ENCODE measurements at regions not wholly inside any gene's neighbourhood (a gene's known extent, or its start where the extent isn't known, plus 50 kb on each side); places are given as distances from the start of the nearest gene placed in this dataset.
"Not testable (repeated sequence)": the region's sequence is repeated elsewhere in the genome, so short reads cannot be mapped to it uniquely, and the experiment has no call there.

- DNase-seq: no peak
These were observed 201.2 kb downstream of the FAM43A start for GRCh38 chr3:194886836-194887235.

GRCh38 chr3:194888062-194888461, 202.4 kb downstream of the FAM43A start:
- DNase-seq: not testable (repeated sequence)

- no peak for DNase-seq
These were observed 203.2 kb downstream of the FAM43A start for GRCh38 chr3:194888916-194889315.

GRCh38 chr3:194890091-194890490, 204.4 kb downstream of the FAM43A start:
- DNase-seq: no peak

- DNase-seq: no peak
These were observed 207.7 kb downstream of the FAM43A start for GRCh38 chr3:194893121-194893987.

- DNase-seq: no peak
These were observed 208.9 kb downstream of the FAM43A start for GRCh38 chr3:194894538-194894937.

GRCh38 chr3:194900854-194901522, 215.3 kb downstream of the FAM43A start:
- no peak for DNase-seq

- DNase-seq: not testable (repeated sequence)
These were observed 217.8 kb downstream of the FAM43A start for GRCh38 chr3:194903447-194903846.

GRCh38 chr3:194904999-194905398, 219.3 kb downstream of the FAM43A start:
- DNase-seq: not testable (repeated sequence)

GRCh38 chr3:194905696-194906095, 220.0 kb downstream of the FAM43A start:
- no peak for DNase-seq

GRCh38 chr3:194906229-194906629, 220.5 kb downstream of the FAM43A start:
- no peak for DNase-seq

GRCh38 chr3:194906970-194907629, 221.4 kb downstream of the FAM43A start:
- no peak for DNase-seq

GRCh38 chr3:194907811-194908210, 222.1 kb downstream of the FAM43A start:
- DNase-seq: no peak

GRCh38 chr3:194908496-194908895, 222.8 kb downstream of the FAM43A start:
- DNase-seq: no peak

GRCh38 chr3:194908972-194909371, 223.3 kb downstream of the FAM43A start:
- no peak for DNase-seq

- no peak for DNase-seq
These were observed 224.8 kb downstream of the FAM43A start for GRCh38 chr3:194910414-194910984.

- DNase-seq: no peak
These were observed 227.6 kb downstream of the FAM43A start for GRCh38 chr3:194913316-194913715.

GRCh38 chr3:194924889-194925288, 239.2 kb downstream of the FAM43A start:
- not testable (repeated sequence) for DNase-seq

GRCh38 chr3:194925614-194926013, 239.9 kb downstream of the FAM43A start:
- no peak for DNase-seq

GRCh38 chr3:194928227-194928626, 242.5 kb downstream of the FAM43A start:
- no peak for DNase-seq

- DNase-seq: no peak
These were observed 243.3 kb downstream of the FAM43A start for GRCh38 chr3:194928831-194929577.

- DNase-seq: no peak
These were observed 243.9 kb downstream of the FAM43A start for GRCh38 chr3:194929578-194929960.

Data from activated CD4-positive, alpha-beta T cell treated with anti-CD3 and anti-CD28 coated beads, Interleukin-2, amount 50 U/mL, for 1 hour (primary cell).